ENCODE measurements at regions not wholly inside any gene's neighbourhood (a gene's known extent, or its start where the extent isn't known, plus 50 kb on each side); places are given as distances from the start of the nearest gene placed in this dataset.
A peak's percentile ranks its signal among the peaks of the same experiment; 100 is the strongest.

- H3K4ac ChIP-seq (ENCODE audit: low read depth, low read length) = no peak overlapping the region
- peaks cover 11 to 15% of the 10 kb centered on the region in 2 experiments for H3K4me1 ChIP-seq (ENCODE audit: control insufficient read depth in 1 of 2, insufficient read depth in 2 of 2, low read length in 2 of 2)
- no peak overlapping the region for H4K91ac ChIP-seq (ENCODE audit: low read depth, low read length)
- H4K8ac ChIP-seq (ENCODE audit: low read depth, low read length) = no peak overlapping the region
- H3K27ac ChIP-seq (ENCODE audit: low read depth, low read length) = no peak overlapping the region
- H3K4me3 ChIP-seq (ENCODE audit: low read depth, low read length) = no peak overlapping the region
- no peak overlapping the region for H3K4me2 ChIP-seq (ENCODE audit: low read length)
- H3K9me3 ChIP-seq (ENCODE audit: insufficient read depth, low read depth, low read length) = no peaks in the 10 kb centered on the region
- peaks cover 11% of the 10 kb centered on the region for H3K79me1 ChIP-seq (ENCODE audit: low read length)
- H2BK12ac ChIP-seq (ENCODE audit: low read length) = peak overlapping the region; percentile 12
- no CpG with 5 or more reads among the region's 4 CpGs for WGBS (ENCODE audit: extremely low coverage, insufficient coverage, insufficient read length)
- H3K27me3 ChIP-seq (ENCODE audit: insufficient read depth, low read length) = no peaks in the 10 kb centered on the region
- H3K79me2 ChIP-seq (ENCODE audit: control insufficient read depth, insufficient read depth, low read length, poor library complexity) = peaks cover 2% of the 10 kb centered on the region
- no peaks in the 10 kb centered on the region for H3K36me3 ChIP-seq (ENCODE audit: control insufficient read depth in 1 of 2, insufficient read depth in 2 of 2, low read length in 2 of 2)
- no peak overlapping the region for H2AFZ ChIP-seq (ENCODE audit: insufficient read depth, low read length, poor library complexity)
- no peak overlapping the region for H3K14ac ChIP-seq (ENCODE audit: low read length)
- DNase-seq = no peak
- H4K12ac ChIP-seq (ENCODE audit: low read depth, low read length) = no peak overlapping the region
- no peak overlapping the region for H3K18ac ChIP-seq (ENCODE audit: low read length)
- no peak overlapping the region for H3K9ac ChIP-seq (ENCODE audit: low read length)
- H2AK5ac ChIP-seq (ENCODE audit: low read length) = no peak overlapping the region
- H2BK120ac ChIP-seq (ENCODE audit: insufficient read depth, low read length, poor library complexity) = no peak overlapping the region
- H3K23ac ChIP-seq (ENCODE audit: low read length) = no peak overlapping the region
- no peak overlapping the region for H2BK5ac ChIP-seq (ENCODE audit: low read depth, low read length, poor library complexity)
These were observed 206.9 kb downstream of the TFAP2C start for GRCh38 chr20:56835829-56836550.

- no peak overlapping the region for H3K23ac ChIP-seq (ENCODE audit: low read length)
These were observed 210.1 kb downstream of the TFAP2C start for GRCh38 chr20:56839222-56839621.

GRCh38 chr20:56839786-56840185 is 210.7 kb downstream of the TFAP2C start:
- H2AFZ ChIP-seq (ENCODE audit: insufficient read depth, low read length, poor library complexity) = no peak overlapping the region
- DNase-seq = no peak
- no CpG with 5 or more reads among the region's 5 CpGs for WGBS (ENCODE audit: extremely low coverage, insufficient coverage, insufficient read length)

More at GRCh38 chr20:56839222-56839621, 210.1 kb downstream of the TFAP2C start:
- Histone ChIP-seq H2AFZ (ENCODE audit: insufficient read depth, low read length, poor library complexity) (no peak overlapping the region), H4K91ac (ENCODE audit: low read depth, low read length) (no peak overlapping the region), H2BK120ac (ENCODE audit: insufficient read depth, low read length, poor library complexity) (no peak overlapping the region), H3K79me1 (ENCODE audit: low read length) (peaks cover 9% of the 10 kb centered on the region), H3K14ac (ENCODE audit: low read length) (no peak overlapping the region), H3K9me3 (ENCODE audit: insufficient read depth, low read depth, low read length) (no peaks in the 10 kb centered on the region), H3K4me1 (ENCODE audit: control insufficient read depth in 1 of 2, insufficient read depth in 2 of 2, low read length in 2 of 2) (peaks cover 16 to 17% of the 10 kb centered on the region in 2 experiments), H2AK5ac (ENCODE audit: low read length) (no peak overlapping the region), H3K27me3 (ENCODE audit: insufficient read depth, low read length) (no peaks in the 10 kb centered on the region), H3K18ac (ENCODE audit: low read length) (no peak overlapping the region), H4K8ac (ENCODE audit: low read depth, low read length) (no peak overlapping the region), H3K36me3 (ENCODE audit: control insufficient read depth in 1 of 2, insufficient read depth in 2 of 2, low read length in 2 of 2) (no peaks in the 10 kb centered on the region), H3K79me2 (ENCODE audit: control insufficient read depth, insufficient read depth, low read length, poor library complexity) (peaks cover 2% of the 10 kb centered on the region), H3K4me3 (ENCODE audit: low read depth, low read length) (no peak overlapping the region), H4K12ac (ENCODE audit: low read depth, low read length) (no peak overlapping the region), H3K4ac (ENCODE audit: low read depth, low read length) (no peak overlapping the region), H3K4me2 (ENCODE audit: low read length) (no peak overlapping the region), H3K9ac (ENCODE audit: low read length) (no peak overlapping the region), H2BK12ac (ENCODE audit: low read length) (no peak overlapping the region), H3K27ac (ENCODE audit: low read depth, low read length) (no peak overlapping the region), H2BK5ac (ENCODE audit: low read depth, low read length, poor library complexity) (no peak overlapping the region)
- 100% methylated on average over 2 of the region's 2 CpGs for WGBS (ENCODE audit: extremely low coverage, insufficient coverage, insufficient read length)
- no peak for DNase-seq

GRCh38 chr20:56840716-56841261 is 211.7 kb downstream of the TFAP2C start:
- Histone ChIP-seq H2BK120ac (ENCODE audit: insufficient read depth, low read length, poor library complexity) (no peak overlapping the region), H3K36me3 (ENCODE audit: control insufficient read depth in 1 of 2, insufficient read depth in 2 of 2, low read length in 2 of 2) (no peaks in the 10 kb centered on the region), H3K4me2 (ENCODE audit: low read length) (no peak overlapping the region), H3K9me3 (ENCODE audit: insufficient read depth, low read depth, low read length) (no peaks in the 10 kb centered on the region), H4K91ac (ENCODE audit: low read depth, low read length) (no peak overlapping the region), H3K4ac (ENCODE audit: low read depth, low read length) (no peak overlapping the region), H3K9ac (ENCODE audit: low read length) (no peak overlapping the region), H3K27ac (ENCODE audit: low read depth, low read length) (no peak overlapping the region), H3K79me2 (ENCODE audit: control insufficient read depth, insufficient read depth, low read length, poor library complexity) (no peaks in the 10 kb centered on the region), H3K14ac (ENCODE audit: low read length) (no peak overlapping the region), H4K12ac (ENCODE audit: low read depth, low read length) (no peak overlapping the region), H3K4me1 (ENCODE audit: control insufficient read depth in 1 of 2, insufficient read depth in 2 of 2, low read length in 2 of 2) (peaks cover 14 to 18% of the 10 kb centered on the region in 2 experiments), H3K27me3 (ENCODE audit: insufficient read depth, low read length) (no peaks in the 10 kb centered on the region), H3K23ac (ENCODE audit: low read length) (no peak overlapping the region), H2AFZ (ENCODE audit: insufficient read depth, low read length, poor library complexity) (no peak overlapping the region), H3K4me3 (ENCODE audit: low read depth, low read length) (no peak overlapping the region), H2AK5ac (ENCODE audit: low read length) (no peak overlapping the region), H2BK12ac (ENCODE audit: low read length) (no peak overlapping the region), H2BK5ac (ENCODE audit: low read depth, low read length, poor library complexity) (no peak overlapping the region), H3K18ac (ENCODE audit: low read length) (peak overlapping the region; percentile 22), H3K79me1 (ENCODE audit: low read length) (peaks cover 6% of the 10 kb centered on the region), H4K8ac (ENCODE audit: low read depth, low read length) (no peak overlapping the region)
- WGBS (ENCODE audit: extremely low coverage, insufficient coverage, insufficient read length) = no CpG with 5 or more reads among the region's 3 CpGs
- no peak for DNase-seq

More at GRCh38 chr20:56839786-56840185, 210.7 kb downstream of the TFAP2C start:
- H3K4me1 ChIP-seq (ENCODE audit: control insufficient read depth in 1 of 2, insufficient read depth in 2 of 2, low read length in 2 of 2) = peaks cover 14 to 18% of the 10 kb centered on the region in 2 experiments
- no peak overlapping the region for H3K4me2 ChIP-seq (ENCODE audit: low read length)
- H3K23ac ChIP-seq (ENCODE audit: low read length) = no peak overlapping the region
- H3K27ac ChIP-seq (ENCODE audit: low read depth, low read length) = no peak overlapping the region
- H2BK5ac ChIP-seq (ENCODE audit: low read depth, low read length, poor library complexity) = no peak overlapping the region
- H3K18ac ChIP-seq (ENCODE audit: low read length) = no peak overlapping the region
- H3K36me3 ChIP-seq (ENCODE audit: control insufficient read depth in 1 of 2, insufficient read depth in 2 of 2, low read length in 2 of 2) = no peaks in the 10 kb centered on the region
- H3K27me3 ChIP-seq (ENCODE audit: insufficient read depth, low read length) = no peaks in the 10 kb centered on the region
- no peak overlapping the region for H2BK120ac ChIP-seq (ENCODE audit: insufficient read depth, low read length, poor library complexity)
- H4K91ac ChIP-seq (ENCODE audit: low read depth, low read length) = no peak overlapping the region
- H3K79me1 ChIP-seq (ENCODE audit: low read length) = peaks cover 6% of the 10 kb centered on the region
- no peak overlapping the region for H2AK5ac ChIP-seq (ENCODE audit: low read length)
- no peak overlapping the region for H3K4ac ChIP-seq (ENCODE audit: low read depth, low read length)
- no peaks in the 10 kb centered on the region for H3K9me3 ChIP-seq (ENCODE audit: insufficient read depth, low read depth, low read length)
- no peaks in the 10 kb centered on the region for H3K79me2 ChIP-seq (ENCODE audit: control insufficient read depth, insufficient read depth, low read length, poor library complexity)
- H3K4me3 ChIP-seq (ENCODE audit: low read depth, low read length) = no peak overlapping the region
- H3K9ac ChIP-seq (ENCODE audit: low read length) = no peak overlapping the region
- no peak overlapping the region for H4K12ac ChIP-seq (ENCODE audit: low read depth, low read length)
- no peak overlapping the region for H4K8ac ChIP-seq (ENCODE audit: low read depth, low read length)
- no peak overlapping the region for H3K14ac ChIP-seq (ENCODE audit: low read length)
- H2BK12ac ChIP-seq (ENCODE audit: low read length) = no peak overlapping the region
